NCI-H2227 treated with DMSO at 0.1 percent for 48 hours (cell line): ENCODE measurements at regions not wholly inside any gene's neighbourhood (a gene's known extent, or its start where the extent isn't known, plus 50 kb on each side); places are given as distances from the start of the nearest gene placed in this dataset.

Experiments used
- DNase-seq: peaks from one replicate; lab custom pipeline; 2025; lab: John Stamatoyannopoulos, UW

GRCh38 chr13:88601949-88602348 lies 930.8 kb downstream of the SLITRK5 start:
- no peak for DNase-seq

DNA sequence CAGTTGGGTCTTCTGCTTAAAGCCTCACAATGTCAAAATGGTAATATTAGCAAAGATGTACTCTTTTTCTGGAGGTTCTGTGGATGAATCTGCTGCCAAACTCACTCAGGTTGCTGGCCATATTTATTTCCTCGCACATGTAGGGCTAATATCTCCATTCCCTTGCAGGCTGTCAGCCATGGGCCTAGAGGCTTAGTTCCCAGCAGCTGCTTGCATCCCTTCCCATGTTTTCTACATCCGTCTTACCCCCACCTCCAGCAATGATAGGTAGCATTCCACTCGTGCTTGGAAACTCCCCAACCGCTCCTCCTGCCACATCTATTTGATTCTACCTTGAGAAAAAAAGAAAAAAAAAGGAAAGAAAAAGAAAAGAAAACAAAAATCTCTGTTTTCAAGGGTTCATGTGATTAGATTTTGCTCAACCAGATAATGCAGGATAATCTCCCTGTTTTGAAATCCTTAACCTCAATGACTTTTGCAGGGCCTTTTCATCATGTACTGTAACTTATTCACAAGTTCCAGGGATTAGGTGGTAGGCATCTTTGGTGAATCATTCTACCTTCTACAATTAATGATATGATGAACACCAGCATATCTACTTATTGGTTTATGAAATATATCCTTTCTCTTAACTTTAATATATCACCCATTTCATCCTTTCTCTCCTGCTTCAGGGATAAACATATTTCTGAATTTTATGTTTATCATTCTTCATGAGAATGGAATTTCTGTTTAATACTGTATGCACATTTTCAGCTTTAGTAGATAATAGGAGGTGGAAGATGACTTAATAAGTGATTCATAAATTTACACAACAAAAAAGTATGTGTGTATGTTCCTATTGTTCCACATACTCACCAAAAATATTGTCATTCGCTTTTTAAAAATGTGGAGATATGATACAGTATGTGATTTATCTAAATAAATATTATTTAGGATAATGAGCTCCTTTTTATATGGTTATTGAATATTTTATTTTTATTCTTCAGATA lies 931.9 kb downstream of the SLITRK5 start:
- no peak for DNase-seq

DNA sequence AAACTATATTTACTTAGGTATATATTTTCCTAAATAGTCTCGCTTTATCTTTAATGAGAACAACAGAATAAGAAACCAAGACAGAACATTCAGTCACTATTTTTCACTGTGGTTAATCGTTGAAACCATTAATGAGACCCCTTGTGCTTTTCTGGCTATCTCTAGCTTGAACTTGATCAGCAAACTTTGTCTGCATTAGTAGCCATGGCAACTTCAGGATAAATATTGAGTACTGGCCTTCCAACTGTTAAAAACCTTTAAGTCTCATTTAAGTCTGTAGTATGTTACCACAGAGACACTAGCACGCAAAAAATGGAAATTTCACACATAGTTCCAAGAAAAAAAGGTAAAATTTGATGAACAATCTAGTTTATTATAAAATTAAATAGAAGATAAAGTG lies 946.0 kb downstream of the SLITRK5 start:
- DNase-seq, result no peak

DNA sequence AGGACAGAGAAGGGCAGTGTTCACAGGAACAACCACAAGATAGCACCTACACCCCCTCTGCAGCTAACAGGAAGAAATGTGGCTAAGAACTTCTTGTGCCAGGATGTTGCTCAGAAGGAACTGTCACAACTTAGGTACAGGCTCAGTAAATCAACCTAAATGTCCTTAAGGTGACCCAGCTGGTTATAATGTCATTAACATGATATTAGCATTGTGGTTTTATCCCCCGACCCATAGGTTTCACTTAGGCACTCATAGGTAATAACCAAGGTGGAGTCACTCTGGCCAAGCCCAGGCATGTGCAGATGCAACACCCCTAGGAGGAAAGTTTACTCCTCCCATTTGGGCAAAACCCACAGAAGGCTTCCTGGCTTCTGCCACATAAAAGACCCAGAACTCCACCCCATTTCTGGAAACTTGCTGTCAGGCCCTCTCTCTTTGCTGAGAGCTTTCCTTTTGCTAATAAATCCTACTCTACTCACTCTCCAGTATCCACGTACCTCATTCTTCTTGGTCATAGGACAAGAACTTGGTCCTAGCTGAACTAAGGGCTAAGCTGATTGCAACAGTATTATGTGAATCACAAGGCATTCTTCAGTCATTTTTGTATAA lies 951.3 kb downstream of the SLITRK5 start:
- no peak for DNase-seq

- DNase-seq, result no peak
Observed at GRCh38 chr13:88623150-88623549, 952.0 kb downstream of the SLITRK5 start.

GRCh38 chr13:88627071-88627470 lies 955.9 kb downstream of the SLITRK5 start:
- no peak for DNase-seq

DNA sequence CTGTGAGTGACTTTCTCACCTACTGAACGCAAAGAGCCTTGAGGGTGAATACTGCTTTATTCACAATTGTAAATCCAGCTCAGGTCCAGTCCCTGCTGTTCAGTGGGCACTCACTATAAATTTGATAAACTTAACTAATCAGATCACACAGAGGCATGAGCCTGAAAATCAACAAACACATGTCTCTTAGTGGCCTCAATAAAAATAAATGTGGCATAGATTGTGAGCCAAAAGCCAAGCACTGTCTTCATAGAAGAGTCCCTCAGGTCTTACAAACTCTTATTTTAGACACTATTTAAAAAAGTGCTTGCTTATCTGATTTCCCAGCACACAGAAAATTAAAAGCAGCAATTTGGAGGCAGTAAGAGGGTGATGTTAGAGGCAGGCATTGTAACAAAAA lies 957.7 kb downstream of the SLITRK5 start:
- no peak for DNase-seq

DNA sequence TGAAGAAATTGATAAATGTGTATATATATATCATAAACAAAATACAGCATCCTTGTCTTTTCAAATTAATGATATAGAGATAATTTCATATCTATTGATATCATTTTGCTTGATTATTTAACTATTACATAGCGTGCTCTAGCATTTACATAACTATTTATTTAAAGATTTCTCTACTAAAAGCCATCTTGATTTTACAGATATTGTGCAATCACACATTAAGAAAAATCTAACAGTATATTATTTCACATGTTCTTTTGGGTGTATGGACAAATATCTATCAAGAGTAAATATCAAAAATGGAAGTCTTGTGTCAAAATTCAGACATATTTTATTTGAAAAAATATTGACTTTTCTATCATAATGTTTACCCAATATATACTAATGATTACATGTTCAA lies 966.8 kb downstream of the SLITRK5 start:
- no peak for DNase-seq

DNA sequence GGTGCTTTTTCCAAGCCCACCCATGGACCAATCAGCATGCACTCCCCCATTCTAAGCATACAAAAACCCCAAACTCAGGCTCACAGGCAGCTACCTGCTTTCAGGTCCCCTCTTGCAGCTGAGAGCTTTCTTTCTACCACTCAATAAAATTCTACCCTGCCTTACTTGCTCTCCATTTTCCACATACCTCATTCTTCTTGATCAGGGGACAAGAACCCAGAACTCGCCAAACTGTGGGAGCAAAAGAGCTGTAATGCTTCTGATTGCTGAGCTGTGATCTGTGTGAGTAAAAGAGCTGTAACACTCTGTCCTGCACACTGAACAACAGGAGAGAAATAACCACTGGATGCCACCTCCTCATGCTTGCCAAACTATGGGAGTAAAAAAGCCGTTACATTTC lies 972.1 kb downstream of the SLITRK5 start:
- DNase-seq, result no peak

DNA sequence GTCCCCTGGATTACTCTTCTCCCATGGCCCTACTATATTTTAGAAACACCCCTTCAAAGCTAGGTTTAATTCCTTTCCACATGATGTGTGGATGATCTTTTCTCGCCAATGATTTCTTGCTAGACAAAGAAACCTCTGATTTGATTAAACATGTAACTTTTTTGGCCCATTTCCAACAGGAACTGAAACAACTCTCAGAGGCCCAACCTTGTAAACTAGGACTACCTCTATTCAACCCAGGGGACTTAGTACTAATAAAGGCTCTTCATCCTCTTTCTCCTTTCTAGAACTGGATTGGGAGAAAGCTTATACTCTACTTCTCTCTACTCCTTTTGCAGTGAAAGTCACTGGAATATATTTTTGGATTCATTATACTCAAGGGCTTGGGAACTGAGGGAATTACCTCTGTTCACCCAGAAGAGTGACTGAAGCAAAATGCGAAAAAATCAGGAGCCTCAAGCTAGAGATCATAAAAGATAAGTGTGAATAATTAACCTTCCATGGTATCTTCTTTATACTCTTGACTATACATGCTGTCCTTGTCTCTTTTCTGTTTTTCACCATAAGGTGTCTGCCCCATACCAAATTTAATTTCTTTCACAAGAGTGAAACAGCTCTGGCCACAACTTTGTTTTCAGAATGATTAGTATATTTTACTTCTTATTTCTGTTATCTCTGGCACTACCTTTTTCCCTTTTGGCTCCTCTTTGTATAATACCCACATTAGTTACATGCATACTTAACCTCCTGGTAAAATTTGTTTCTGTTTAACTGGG lies 977.6 kb downstream of the SLITRK5 start:
- no peak for DNase-seq

GRCh38 chr13:88649855-88650254 lies 978.7 kb downstream of the SLITRK5 start:
- DNase-seq, result no peak

- DNase-seq, result no peak
Observed at GRCh38 chr13:88651531-88651930, 980.4 kb downstream of the SLITRK5 start.

GRCh38 chr13:88656751-88657150 lies 985.6 kb downstream of the SLITRK5 start:
- DNase-seq, result no peak

GRCh38 chr13:88670509-88670908 lies 999.3 kb downstream of the SLITRK5 start:
- DNase-seq, result no peak

DNA sequence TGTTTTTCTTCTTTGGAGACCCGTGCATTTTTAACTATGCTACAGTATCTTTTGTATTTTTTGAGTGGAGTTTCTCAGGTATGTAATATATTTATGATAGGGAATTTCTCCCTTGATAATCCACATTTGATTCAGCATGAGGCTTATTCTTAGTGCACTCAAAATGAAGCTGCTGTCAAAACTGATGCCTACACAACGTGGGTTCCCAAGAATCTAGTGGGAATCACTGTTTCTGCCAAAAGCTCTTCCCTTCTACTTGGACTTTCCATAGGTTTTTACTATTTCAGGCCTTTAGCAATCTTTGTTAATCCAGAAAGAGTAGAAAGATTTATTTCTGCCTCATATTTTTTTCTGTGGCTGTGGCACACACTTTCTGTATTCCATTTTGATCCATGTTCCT lies 1003.7 kb downstream of the SLITRK5 start:
- DNase-seq, result no peak

GRCh38 chr13:88675347-88675996 lies 1004.3 kb downstream of the SLITRK5 start:
- DNase-seq, result no peak

GRCh38 chr13:88676016-88676415 lies 1004.8 kb downstream of the SLITRK5 start:
- no peak for DNase-seq

DNA sequence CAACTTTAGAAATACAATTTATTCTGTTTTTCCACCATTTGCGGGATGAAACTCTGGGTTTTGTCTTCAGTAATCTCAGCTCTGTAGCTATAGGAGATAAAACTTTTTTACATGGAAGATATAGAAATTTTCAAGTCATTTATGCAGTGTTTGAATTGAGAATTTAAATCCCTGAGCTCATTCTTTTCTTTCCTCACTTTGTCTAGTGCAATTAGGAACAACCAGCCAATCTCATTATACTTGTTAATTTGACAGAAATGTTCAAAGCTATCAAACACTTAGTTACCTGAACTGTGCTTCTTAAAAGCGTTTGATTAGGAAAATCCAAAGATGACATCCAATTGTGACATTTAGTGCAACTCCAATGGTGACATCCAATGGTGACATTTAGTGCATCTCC lies 1014.3 kb downstream of the SLITRK5 start:
- DNase-seq, result no peak

DNA sequence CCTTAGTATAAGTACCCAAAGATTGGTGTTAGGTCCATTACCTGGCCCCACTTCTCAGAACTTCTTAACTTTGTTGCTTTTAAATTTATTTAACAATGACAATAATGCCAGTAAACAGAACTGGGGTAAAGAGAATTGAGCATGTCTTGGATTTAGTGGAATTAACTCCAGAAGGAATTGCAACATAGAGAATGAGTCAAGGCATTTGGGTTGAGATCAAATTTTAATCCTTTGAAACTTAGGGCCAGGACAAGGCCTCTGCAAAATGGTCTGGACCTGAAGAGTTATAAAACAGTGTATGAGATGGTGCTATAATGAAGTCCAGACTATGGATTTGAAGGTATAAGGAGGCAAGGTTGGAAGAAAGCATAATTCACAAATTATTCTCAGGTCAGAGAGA lies 1030.4 kb downstream of the SLITRK5 start:
- DNase-seq, result no peak

- DNase-seq, result no peak
Observed at GRCh38 chr13:88704600-88705275, 1033.6 kb downstream of the SLITRK5 start.

DNA sequence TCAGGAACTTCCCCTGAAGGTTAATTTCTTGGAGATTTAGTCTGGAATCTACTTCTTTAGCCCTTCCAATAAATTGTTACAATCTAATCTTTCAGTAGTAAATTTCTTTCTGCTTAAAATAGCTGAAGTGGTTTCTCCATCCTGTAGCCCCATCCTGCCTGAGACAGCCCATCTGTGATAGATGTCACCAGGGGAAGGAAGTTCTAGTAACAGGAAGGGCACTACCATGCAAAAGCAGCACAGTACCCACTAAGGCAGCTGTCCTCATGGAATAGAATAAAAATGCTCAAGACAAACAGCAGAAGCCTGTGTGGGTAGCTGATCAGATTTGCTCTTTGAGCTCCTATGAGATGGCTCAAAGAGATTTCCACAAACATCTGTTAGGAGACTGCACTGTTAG lies 1036.5 kb downstream of the SLITRK5 start:
- DNase-seq, result no peak

- DNase-seq, result no peak
Observed at GRCh38 chr13:88717946-88718345, 1046.8 kb downstream of the SLITRK5 start.
